GM18507 (cell line): ENCODE measurements at regions not wholly inside any gene's neighbourhood (a gene's known extent, or its start where the extent isn't known, plus 50 kb on each side); places are given as distances from the start of the nearest gene placed in this dataset.

ENCODE experiments used
- DNase-seq: peaks from one replicate; pipeline ENCODE4 v3.0.0; 2011; ENCODE audit warnings: low read depth; ENCODE audit not compliant: insufficient read length; ENCODE audit errors: extremely low spot score
- FAIRE-seq: peaks from 2 replicates; lab custom pipeline; 2011; peaks lifted over from hg19 to GRCh38; lab: Jason Lieb, UNC

GRCh38 chrX:99468993-99469392 lies 941.1 kb downstream of the PCDH19 start:
- no peak for FAIRE-seq

DNA sequence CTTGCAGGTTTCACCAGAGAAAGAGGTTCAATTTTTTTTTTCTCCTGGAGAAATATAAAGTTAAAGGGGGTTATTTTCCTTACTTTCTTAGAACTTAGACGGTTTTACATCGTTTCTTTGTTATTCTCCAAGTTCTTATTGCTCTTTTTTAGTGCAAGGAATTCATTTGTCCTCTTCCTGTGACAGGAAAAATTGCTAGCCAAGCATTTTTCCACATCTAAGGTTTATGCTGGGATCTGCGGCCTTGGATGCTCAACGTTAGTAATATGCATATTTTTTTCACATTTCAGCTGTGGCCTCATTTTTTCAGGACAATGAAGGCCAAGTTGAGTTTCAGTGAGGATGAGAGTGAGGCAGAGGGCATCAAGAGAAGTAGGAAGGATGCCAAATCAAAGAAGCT lies 948.9 kb downstream of the PCDH19 start:
- DNase-seq (no peak), FAIRE-seq (no peak)

More at GRCh38 chrX:99468993-99469392, 941.1 kb downstream of the PCDH19 start:
- no peak for DNase-seq

DNA sequence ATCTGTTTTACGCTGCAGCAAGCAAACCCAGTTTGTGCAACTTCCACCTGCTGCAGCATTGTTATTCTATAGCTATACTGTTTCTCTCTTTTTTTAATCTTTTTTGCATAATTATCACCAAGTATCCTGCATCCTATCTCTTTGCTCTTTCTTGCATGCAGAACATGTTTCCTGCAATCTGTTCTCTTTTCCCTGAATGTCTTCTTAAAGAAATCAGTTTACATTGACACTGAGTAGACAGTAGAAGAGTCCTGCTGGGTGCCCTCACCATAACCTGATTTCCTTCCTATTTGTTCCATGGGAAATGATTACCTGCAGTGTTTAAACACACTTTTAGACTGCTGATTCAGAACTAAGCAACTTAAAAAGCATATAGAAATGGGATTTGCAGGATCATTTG lies 964.7 kb downstream of the PCDH19 start:
- no peak for DNase-seq
- FAIRE-seq, result no peak

DNA sequence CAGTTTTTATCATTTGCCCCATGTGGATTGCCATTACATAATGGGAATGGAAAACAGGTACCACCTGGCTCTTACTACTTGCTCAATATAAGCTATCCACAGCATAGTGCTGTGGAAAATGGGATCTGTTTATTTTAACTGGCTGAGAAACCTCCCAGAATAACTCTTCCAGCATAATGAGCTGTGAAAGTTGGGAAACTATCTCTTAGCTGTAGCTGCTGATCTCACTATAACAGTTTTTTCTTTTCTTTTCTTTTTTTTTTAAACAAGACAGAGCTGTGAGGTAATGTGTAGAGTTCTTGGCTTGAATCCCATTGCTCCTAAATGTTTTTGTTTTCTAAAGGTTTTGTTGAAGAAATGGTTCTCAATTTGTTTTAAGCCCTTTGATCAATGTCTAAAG lies 988.3 kb downstream of the PCDH19 start:
- FAIRE-seq, result no peak
- no peak for DNase-seq

DNA sequence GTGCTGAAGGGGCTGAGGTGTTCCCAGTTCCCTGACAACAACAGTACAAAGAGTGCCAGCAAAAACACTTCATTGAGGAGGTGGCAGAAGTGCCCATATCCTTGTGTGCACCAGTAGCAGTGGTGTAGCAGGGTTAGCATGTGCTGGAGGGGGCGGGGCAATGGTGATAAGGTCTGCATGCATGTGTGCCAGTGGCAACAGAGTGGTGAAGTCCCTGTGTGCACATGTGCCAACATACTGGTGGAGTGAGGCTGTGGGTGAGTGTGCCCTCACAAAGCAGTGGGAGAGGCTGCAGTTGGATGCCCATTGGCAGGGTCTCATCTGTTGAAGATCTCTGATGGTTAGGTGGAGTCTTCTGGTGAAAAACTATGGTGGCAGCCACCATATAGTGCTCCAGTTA lies 994.6 kb downstream of the PCDH19 start:
- DNase-seq (no peak), FAIRE-seq (no peak)

DNA sequence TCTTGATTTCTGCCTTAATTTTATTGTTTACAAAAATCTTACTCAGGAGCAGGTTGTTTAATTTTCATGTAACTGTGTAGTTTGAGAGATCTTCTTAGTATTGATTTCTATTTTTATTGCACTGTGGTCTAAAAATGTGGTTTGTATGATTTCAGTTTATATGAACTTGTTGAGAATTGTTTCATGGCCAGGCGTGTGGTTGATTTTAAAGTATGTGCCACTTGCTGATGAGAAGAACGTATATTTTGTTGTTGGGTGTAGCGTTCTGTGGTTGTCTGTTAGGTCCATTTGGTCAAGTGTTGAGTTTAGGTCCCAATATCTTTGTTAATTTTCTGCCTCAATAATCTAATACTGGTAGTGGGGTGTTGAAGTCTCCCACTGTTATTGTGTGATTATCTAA lies 996.8 kb downstream of the PCDH19 start:
- FAIRE-seq, result no peak
- no peak for DNase-seq

- FAIRE-seq, result no peak
- no peak for DNase-seq
Measured at GRCh38 chrX:99398545-99398944, 1011.5 kb downstream of the PCDH19 start.

- no peak for DNase-seq
- no peak for FAIRE-seq
Measured at GRCh38 chrX:99397879-99398278, 1012.2 kb downstream of the PCDH19 start.

- DNase-seq, result no peak
- FAIRE-seq, result no peak
Measured at GRCh38 chrX:99394456-99394855, 1015.6 kb downstream of the PCDH19 start.

GRCh38 chrX:99384594-99385374 lies 1025.3 kb downstream of the PCDH19 start:
- no peak for DNase-seq
- FAIRE-seq, result no peak

GRCh38 chrX:99383786-99384185 lies 1026.3 kb downstream of the PCDH19 start:
- no peak for DNase-seq
- FAIRE-seq, result no peak

- no peak for DNase-seq
- FAIRE-seq, result no peak
Measured at GRCh38 chrX:99371976-99372595, 1038.0 kb downstream of the PCDH19 start.

- no peak for DNase-seq
- FAIRE-seq, result no peak
Measured at GRCh38 chrX:99353412-99353811, 1056.7 kb downstream of the PCDH19 start.

GRCh38 chrX:99348256-99348655 lies 1061.8 kb downstream of the PCDH19 start:
- no peak for FAIRE-seq

GRCh38 chrX:99308302-99308701 lies 1101.8 kb downstream of the PCDH19 start:
- FAIRE-seq, result no peak
- no peak for DNase-seq

More at GRCh38 chrX:99348256-99348655, 1061.8 kb downstream of the PCDH19 start:
- DNase-seq, result no peak

GRCh38 chrX:99305573-99305972 lies 1104.5 kb downstream of the PCDH19 start:
- no peak for FAIRE-seq
- no peak for DNase-seq

- no peak for DNase-seq
- FAIRE-seq, result no peak
Measured at GRCh38 chrX:99301990-99302389, 1108.1 kb downstream of the PCDH19 start.

GRCh38 chrX:99271641-99272040 lies 1138.4 kb downstream of the PCDH19 start:
- no peak for FAIRE-seq
- DNase-seq, result no peak

DNA sequence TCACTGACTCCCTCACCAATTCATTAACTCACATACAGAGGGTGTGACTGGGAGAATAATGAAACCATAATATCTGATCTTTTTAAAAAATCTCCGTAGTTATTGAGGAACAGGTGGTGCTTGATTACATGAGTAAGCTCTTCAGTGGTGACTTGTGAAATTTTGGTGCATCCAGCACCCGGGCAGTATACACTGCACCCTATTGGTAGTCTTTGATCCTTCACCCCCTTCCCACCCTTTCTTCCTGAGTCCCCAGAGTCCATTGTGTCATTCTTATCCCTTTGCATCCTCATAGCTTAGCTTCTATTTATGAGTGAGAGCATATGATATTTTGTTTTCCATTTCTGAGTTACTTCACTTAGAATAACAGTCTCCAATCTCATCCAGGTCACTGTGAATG lies 1143.8 kb downstream of the PCDH19 start:
- no peak for FAIRE-seq
- DNase-seq, result no peak

GRCh38 chrX:99248180-99248579 lies 1161.9 kb downstream of the PCDH19 start:
- no peak for DNase-seq
- no peak for FAIRE-seq

DNA sequence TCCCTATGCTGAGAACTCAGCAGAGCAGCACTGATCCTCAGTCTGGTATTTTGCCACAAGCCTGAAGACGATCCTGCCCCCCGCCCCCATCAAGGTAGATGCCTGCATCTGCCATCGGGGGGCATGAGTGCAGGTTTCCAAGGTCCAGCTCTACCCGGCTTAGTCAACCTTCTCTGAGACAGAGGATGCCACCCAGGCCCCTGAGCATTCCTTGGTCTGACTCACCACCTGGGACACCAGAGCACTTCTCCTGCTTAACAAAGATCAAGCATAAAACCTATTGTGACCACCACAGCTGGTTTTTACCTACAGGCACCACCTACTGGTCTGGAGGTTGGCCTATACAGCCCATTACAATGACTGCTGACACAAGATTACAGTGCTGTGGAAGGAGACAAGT lies 1168.1 kb downstream of the PCDH19 start:
- no peak for FAIRE-seq

More for the DNA sequence above, 1168.1 kb downstream of the PCDH19 start:
- DNase-seq, result no peak
